Neural cell (in vitro differentiated cells): ENCODE measurements at regions not wholly inside any gene's neighbourhood (a gene's known extent, or its start where the extent isn't known, plus 50 kb on each side); places are given as distances from the start of the nearest gene placed in this dataset.

Experiments used
- H2AFZ ChIP-seq: fragments of 200-600, 300-800 bp; sonication (generic), shearing (Covaris generic); 2 replicates; pipeline ENCODE4 v1.6.0; 2014; ENCODE audit warnings: low read depth, mild to moderate bottlenecking, antibody characterized with exemption, low read length, moderate library complexity
- H3F3A ChIP-seq: fragments of 200-600 bp; shearing (Covaris generic); 2 replicates; pipeline ENCODE4 v1.6.1; 2016; ENCODE audit warnings: mild to moderate bottlenecking, moderate library complexity, mixed read lengths, antibody characterized with exemption, low read length; ENCODE audit not compliant: insufficient read depth, poor library complexity, severe bottlenecking
- H3K27ac ChIP-seq: fragments of 200-600, 300-800 bp; sonication (generic), shearing (Covaris generic); 2 replicates; pipeline ENCODE4 v1.5.1; 2014; ENCODE audit warnings: mild to moderate bottlenecking, low read length, moderate library complexity
- H3K27me3 ChIP-seq: fragments of 300-800, 200-600 bp; sonication (generic), shearing (Covaris generic); 2 replicates; pipeline ENCODE4 v1.6.0; 2014; ENCODE audit warnings: mild to moderate bottlenecking, low read depth, low read length, moderate library complexity; ENCODE audit not compliant: insufficient read depth
- H3K36me3 ChIP-seq: fragments of 300-800, 200-600 bp; sonication (generic), shearing (Covaris generic); 2 replicates; pipeline ENCODE4 v1.5.1; 2014; ENCODE audit warnings: mild to moderate bottlenecking, antibody characterized with exemption, low read length, moderate library complexity; ENCODE audit not compliant: insufficient read depth
- H3K4me2 ChIP-seq: fragments of 300-800, 200-600 bp; sonication (generic), shearing (Covaris generic); 2 replicates; pipeline ENCODE4 v1.6.0; 2014; ENCODE audit warnings: mild to moderate bottlenecking, low read length
- H3K4me3 ChIP-seq: fragments of 300-800, 200-600 bp; sonication (generic), shearing (Covaris generic); 2 replicates; pipeline ENCODE4 v1.5.1; 2014; ENCODE audit warnings: mild to moderate bottlenecking, low read length, moderate library complexity
- H3K79me2 ChIP-seq: fragments of 200-600 bp; shearing (Covaris generic); replicated peaks from 2 replicates; pipeline ENCODE4 v1.6.0; 2014; ENCODE audit warnings: mild to moderate bottlenecking, low read length, moderate library complexity; ENCODE audit not compliant: insufficient read depth
- H3K9ac ChIP-seq: fragments of 300-800, 200-600 bp; sonication (generic), shearing (Covaris generic); 2 replicates; pipeline ENCODE4 v1.6.1; 2016; ENCODE audit warnings: mild to moderate bottlenecking, low read length, mixed read lengths
- H3K9me2 ChIP-seq: fragments of 200-600 bp; shearing (Covaris generic); 2 replicates; pipeline ENCODE4 v1.6.1; 2016; ENCODE audit warnings: mild to moderate bottlenecking, low read length, mixed read lengths; ENCODE audit not compliant: insufficient read depth
- H3K9me3 ChIP-seq: fragments of 200-600, 300-800 bp; sonication (generic), shearing (Covaris generic); 2 replicates; pipeline ENCODE4 v1.6.1; 2016; ENCODE audit warnings: mild to moderate bottlenecking, mixed run types, low read length, moderate library complexity, mixed read lengths
- H4K20me1 ChIP-seq: fragments of 200-600 bp; shearing (Covaris generic); 2 replicates; pipeline ENCODE4 v1.6.1; 2016; ENCODE audit warnings: mild to moderate bottlenecking, mixed run types; ENCODE audit not compliant: insufficient read depth
- CTCF ChIP-seq: fragments of 450-650 bp; IDR thresholded peaks from 2 replicates; pipeline ENCODE4 v1.5.1; 2014; ENCODE audit warnings: antibody characterized with exemption, mild to moderate bottlenecking, moderate library complexity; ENCODE audit not compliant: poor library complexity, severe bottlenecking
- EP300 ChIP-seq: fragments of 450-650 bp; conservative IDR thresholded peaks from 2 replicates; pipeline ENCODE4 v1.6.1; 2014; ENCODE audit warnings: antibody characterized with exemption, mild to moderate bottlenecking, moderate library complexity; ENCODE audit not compliant: poor library complexity, severe bottlenecking
- EZH2 ChIP-seq: fragments of 200-600, 300-800 bp; shearing (Covaris generic), sonication (generic); IDR thresholded peaks from 2 replicates; pipeline ENCODE4 v1.6.1; 2014; ENCODE audit warnings: antibody characterized with exemption, low read length, borderline replicate concordance, mild to moderate bottlenecking; ENCODE audit not compliant: insufficient read depth, poor library complexity, severe bottlenecking
- MXI1 ChIP-seq: fragments of 450-650 bp; conservative IDR thresholded peaks from 2 replicates; pipeline ENCODE4 v1.6.1; 2014; ENCODE audit warnings: antibody characterized with exemption, mild to moderate bottlenecking; ENCODE audit not compliant: poor library complexity, severe bottlenecking
- POLR2AphosphoS5 ChIP-seq: IDR thresholded peaks from 2 replicates; pipeline ENCODE4 v1.6.1; 2012
- RAD21 ChIP-seq: fragments of 450-650 bp; conservative IDR thresholded peaks from 2 replicates; pipeline ENCODE4 v1.6.1; 2014; ENCODE audit warnings: antibody characterized with exemption, mild to moderate bottlenecking, moderate library complexity
- REST ChIP-seq: IDR thresholded peaks from 2 replicates; pipeline ENCODE4 v1.6.1; 2012; ENCODE audit warnings: borderline replicate concordance
- SMC3 ChIP-seq: fragments of 450-650 bp; conservative IDR thresholded peaks from 2 replicates; pipeline ENCODE4 v1.6.1; 2014; ENCODE audit warnings: antibody characterized with exemption, mild to moderate bottlenecking, moderate library complexity; ENCODE audit not compliant: poor library complexity
- TAF1 ChIP-seq: IDR thresholded peaks from 2 replicates; pipeline ENCODE4 v1.6.1; 2012; ENCODE audit warnings: low read depth

- H3K36me3 ChIP-seq = no peaks in the 10 kb centered on the region
- H3K4me3 ChIP-seq = no peak overlapping the region
- H3K9me2 ChIP-seq = no peaks in the 10 kb centered on the region
- H3F3A ChIP-seq = no peaks in the 10 kb centered on the region
- H3K79me2 ChIP-seq = no peaks in the 10 kb centered on the region
- H3K9me3 ChIP-seq = no peaks in the 10 kb centered on the region
- no peak overlapping the region for H3K27ac ChIP-seq
- no peak overlapping the region for H3K4me2 ChIP-seq
- H3K9ac ChIP-seq = no peak overlapping the region
- no peaks in the 10 kb centered on the region for H3K27me3 ChIP-seq
- no peak overlapping the region for H2AFZ ChIP-seq
- TF ChIP-seq REST (no peak), TAF1 (no peak), SMC3 (no peak), RAD21 (no peak), POLR2AphosphoS5 (no peak)
- no peaks in the 10 kb centered on the region for H4K20me1 ChIP-seq
Observed at GRCh38 chr1:14067036-14067435, 367.0 kb downstream of the PRDM2 start.

GRCh38 chr1:14067711-14068110 lies 367.7 kb downstream of the PRDM2 start:
- Histone ChIP-seq H3K36me3 (no peaks in the 10 kb centered on the region), H3K4me3 (no peak overlapping the region), H3K9ac (no peak overlapping the region), H3K79me2 (no peaks in the 10 kb centered on the region), H3K4me2 (no peak overlapping the region), H3K9me3 (no peaks in the 10 kb centered on the region), H3K27me3 (no peaks in the 10 kb centered on the region), H3K9me2 (no peaks in the 10 kb centered on the region), H3K27ac (no peak overlapping the region), H2AFZ (no peak overlapping the region), H3F3A (no peaks in the 10 kb centered on the region), H4K20me1 (no peaks in the 10 kb centered on the region)
- TF ChIP-seq EP300 (no peak), REST (no peak), MXI1 (no peak), SMC3 (no peak), EZH2 (no peak), RAD21 (no peak), POLR2AphosphoS5 (no peak), CTCF (no peak), TAF1 (no peak)
